Kidney epithelial cell (primary cell): ENCODE measurements at regions not wholly inside any gene's neighbourhood (a gene's known extent, or its start where the extent isn't known, plus 50 kb on each side); places are given as distances from the start of the nearest gene placed in this dataset.

Experiments
- DNase-seq: peaks from one replicate; pipeline ENCODE4 v3.0.0-alpha.2; 2010; ENCODE audit warnings: low read depth
- H3K27me3 ChIP-seq: 2 replicates; pipeline ENCODE4 v1.6.0; 2011; ENCODE audit warnings: low read length; ENCODE audit not compliant: control insufficient read depth, insufficient read depth
- H3K36me3 ChIP-seq: 2 replicates; pipeline ENCODE4 v1.5.1; 2011; ENCODE audit warnings: low read length; ENCODE audit not compliant: control insufficient read depth, insufficient read depth
- H3K4me3 ChIP-seq: 2 replicates; pipeline ENCODE4 v1.5.1; 2011; ENCODE audit warnings: low read depth, mild to moderate bottlenecking, control low read depth, low read length
- TF ChIP-seq, protein P1 (sequence below): IDR thresholded peaks from 2 replicates; pipeline ENCODE4 v1.5.1; 2011; ENCODE audit warnings: mild to moderate bottlenecking, moderate library complexity, low read length, control low read depth, inconsistent platforms; ENCODE audit not compliant: insufficient read depth, poor library complexity, severe bottlenecking

GRCh38 chrX:10377427-10377826 lies 220.7 kb downstream of the CLCN4 start:
- TF ChIP-seq, protein P1, sequence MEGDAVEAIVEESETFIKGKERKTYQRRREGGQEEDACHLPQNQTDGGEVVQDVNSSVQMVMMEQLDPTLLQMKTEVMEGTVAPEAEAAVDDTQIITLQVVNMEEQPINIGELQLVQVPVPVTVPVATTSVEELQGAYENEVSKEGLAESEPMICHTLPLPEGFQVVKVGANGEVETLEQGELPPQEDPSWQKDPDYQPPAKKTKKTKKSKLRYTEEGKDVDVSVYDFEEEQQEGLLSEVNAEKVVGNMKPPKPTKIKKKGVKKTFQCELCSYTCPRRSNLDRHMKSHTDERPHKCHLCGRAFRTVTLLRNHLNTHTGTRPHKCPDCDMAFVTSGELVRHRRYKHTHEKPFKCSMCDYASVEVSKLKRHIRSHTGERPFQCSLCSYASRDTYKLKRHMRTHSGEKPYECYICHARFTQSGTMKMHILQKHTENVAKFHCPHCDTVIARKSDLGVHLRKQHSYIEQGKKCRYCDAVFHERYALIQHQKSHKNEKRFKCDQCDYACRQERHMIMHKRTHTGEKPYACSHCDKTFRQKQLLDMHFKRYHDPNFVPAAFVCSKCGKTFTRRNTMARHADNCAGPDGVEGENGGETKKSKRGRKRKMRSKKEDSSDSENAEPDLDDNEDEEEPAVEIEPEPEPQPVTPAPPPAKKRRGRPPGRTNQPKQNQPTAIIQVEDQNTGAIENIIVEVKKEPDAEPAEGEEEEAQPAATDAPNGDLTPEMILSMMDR = no peak
- no peak for DNase-seq
- Histone ChIP-seq H3K36me3 (no peaks in the 10 kb centered on the region), H3K4me3 (no peak overlapping the region), H3K27me3 (no peaks in the 10 kb centered on the region)

DNA sequence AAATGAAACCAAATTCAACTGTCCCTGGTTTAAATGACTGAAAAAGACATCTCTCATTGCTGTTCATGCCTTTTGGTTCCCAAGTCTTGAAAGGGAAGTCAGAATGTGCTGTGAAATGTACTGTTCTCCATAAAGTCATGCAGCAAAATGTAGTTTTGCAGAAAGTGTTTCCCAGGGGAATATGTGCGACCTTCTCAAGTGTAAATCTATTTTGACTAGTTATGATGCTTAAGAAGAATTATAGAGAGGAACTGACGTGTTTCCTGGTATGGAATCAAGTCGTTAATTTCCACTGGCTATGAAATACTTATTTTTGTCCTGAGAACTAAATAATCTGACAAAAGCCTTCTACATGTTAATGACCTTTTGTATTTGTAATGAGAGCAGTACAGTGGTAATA lies 223.1 kb downstream of the CLCN4 start:
- no peak for DNase-seq
- Histone ChIP-seq H3K4me3 (no peak overlapping the region), H3K36me3 (no peaks in the 10 kb centered on the region), H3K27me3 (no peaks in the 10 kb centered on the region)
- TF ChIP-seq, protein P1 = no peak

GRCh38 chrX:10380300-10380699 lies 223.5 kb downstream of the CLCN4 start:
- DNase-seq = no peak
- Histone ChIP-seq H3K4me3 (no peak overlapping the region), H3K27me3 (no peaks in the 10 kb centered on the region), H3K36me3 (no peaks in the 10 kb centered on the region)
- TF ChIP-seq, protein P1 = no peak

- TF ChIP-seq, protein P1 = no peak
- DNase-seq = no peak
- H3K36me3 ChIP-seq = no peaks in the 10 kb centered on the region
- H3K27me3 ChIP-seq = no peaks in the 10 kb centered on the region
- H3K4me3 ChIP-seq = no peak overlapping the region
Measured at GRCh38 chrX:10381193-10381592, 224.4 kb downstream of the CLCN4 start.

DNA sequence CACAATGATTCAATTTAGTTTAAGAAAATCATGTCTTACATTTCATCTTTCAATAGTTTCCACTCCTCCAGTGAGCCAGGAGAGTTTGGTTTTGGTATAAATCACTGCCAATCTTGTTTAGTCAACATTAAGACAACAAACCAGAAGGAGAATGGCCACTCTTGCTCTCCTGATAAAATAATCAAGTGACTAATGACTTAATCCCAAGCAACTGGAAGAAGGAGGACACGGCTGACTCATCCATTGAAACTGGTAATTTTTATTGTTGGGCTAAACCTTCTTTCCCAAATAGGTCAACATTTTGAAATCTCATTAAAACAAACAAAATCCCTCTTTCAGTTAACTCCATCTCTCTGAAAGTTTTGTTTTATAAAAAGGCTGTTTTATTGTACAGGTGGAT lies 230.2 kb downstream of the CLCN4 start:
- TF ChIP-seq, protein P1 = no peak
- H3K4me3 ChIP-seq = no peak overlapping the region
- no peaks in the 10 kb centered on the region for H3K36me3 ChIP-seq
- no peaks in the 10 kb centered on the region for H3K27me3 ChIP-seq
- DNase-seq = no peak

- no peaks in the 10 kb centered on the region for H3K27me3 ChIP-seq
- no peaks in the 10 kb centered on the region for H3K36me3 ChIP-seq
- no peak for DNase-seq
- TF ChIP-seq, protein P1 = no peak
- no peak overlapping the region for H3K4me3 ChIP-seq
Measured at GRCh38 chrX:10390187-10390586, 230.2 kb downstream of the MID1 start.
